Lung (tissue), 11 donors: ENCODE measurements at regions not wholly inside any gene's neighbourhood (a gene's known extent, or its start where the extent isn't known, plus 50 kb on each side); places are given as distances from the start of the nearest gene placed in this dataset.

ENCODE experiments used
- ATAC-seq: fragments of 200-7000 bp; cut with Tn5 transposase; one replicate; pipeline ENCODE4 v1.9.1; 2020; ENCODE audit warnings: moderate number of reproducible peaks; ENCODE audit not compliant: insufficient read depth, low FRiP score
- DNase-seq, 3 donors: peaks; one replicate each; pipeline ENCODE4 v3.0.0-alpha.2; 2013 to 2017
- H3K27ac ChIP-seq, 2 donors: one replicate each; pipeline ENCODE4 v1.5.1; 2013; ENCODE audit warnings: mild to moderate bottlenecking in 2 of 2, moderate library complexity in 2 of 2, control low read depth in 1 of 2, inconsistent platforms in 1 of 2, low read depth in 1 of 2, low read length in 1 of 2
- H3K27me3 ChIP-seq, 3 donors: one replicate each; pipeline ENCODE4 v1.5.1; 2013; ENCODE audit warnings: low read length in 2 of 3; ENCODE audit not compliant: control insufficient read depth in 3 of 3, insufficient read depth in 3 of 3
- H3K36me3 ChIP-seq, 4 donors: one replicate each; pipeline ENCODE4 v1.5.1; 2013; ENCODE audit warnings: low read length in 4 of 4, mild to moderate bottlenecking in 1 of 4, moderate library complexity in 1 of 4; ENCODE audit not compliant: control insufficient read depth in 4 of 4, insufficient read depth in 4 of 4
- H3K4me1 ChIP-seq, 5 donors: one replicate each; pipeline ENCODE4 v1.5.1; 2013; ENCODE audit warnings: low read length in 5 of 5, mild to moderate bottlenecking in 2 of 5, moderate library complexity in 1 of 5; ENCODE audit not compliant: control insufficient read depth in 5 of 5, insufficient read depth in 5 of 5
- H3K4me3 ChIP-seq: one replicate; pipeline ENCODE4 v1.5.1; 2013; ENCODE audit warnings: mild to moderate bottlenecking, control low read depth, moderate library complexity
- H3K9ac ChIP-seq, 2 donors: one replicate each; pipeline ENCODE4 v1.5.1; 2013; ENCODE audit warnings: low read length in 2 of 2, control low read depth in 1 of 2; ENCODE audit not compliant: insufficient read depth in 1 of 2
- H3K9me3 ChIP-seq, 4 donors: one replicate each; pipeline ENCODE4 v1.5.1; 2013; ENCODE audit warnings: low read length in 3 of 4, mild to moderate bottlenecking in 1 of 4, moderate library complexity in 1 of 4; ENCODE audit not compliant: control insufficient read depth in 4 of 4, insufficient read depth in 3 of 4
- WGBS, 2 donors: extraction: QIAGEN DNeasy Blood & Tissue Kit; methylation state at CpG; one replicate each; pipeline ENCODE4 v1.1.7; 2013; 5-methylcytosine and 5-hydroxymethylcytosine counted together
- TF ChIP-seq, protein P1 (sequence below): IDR thresholded peaks from 2 replicates; pipeline ENCODE4 v1.5.1; 2012; ENCODE audit warnings: mild to moderate bottlenecking; ENCODE audit errors: control extremely low read depth, extremely low read depth
- donor health status: control.
- donor health status: control.
- donor health status: Bipolar disorder and iron deficiency.
- donor health status: healthy.
- donor health status: DM: yes; HTN: yes; CAD: no.

DNA sequence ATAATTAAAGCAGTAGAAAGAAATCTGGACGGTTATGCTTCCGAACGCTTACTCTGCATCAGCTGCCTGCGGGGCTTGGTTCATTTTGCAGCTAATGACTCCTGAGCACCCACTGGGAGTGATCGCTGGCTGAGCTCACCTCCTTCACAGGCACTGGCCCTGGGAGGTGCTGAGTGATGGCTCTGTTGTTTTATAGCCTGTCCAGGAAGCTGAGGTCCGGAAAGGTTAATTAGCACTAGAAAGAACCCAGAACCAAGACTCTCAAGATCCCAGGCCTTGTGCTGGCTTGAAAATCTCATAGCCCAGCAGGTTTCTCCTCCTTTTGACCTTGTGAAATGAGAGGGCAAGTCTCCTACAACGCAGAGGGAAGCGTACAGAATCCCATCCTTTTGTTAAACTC, 226.2 kb downstream of the AJAP1 start:
- H3K27ac ChIP-seq = no peak overlapping the region
- WGBS, 2 donors = 50 to 63% methylated on average over 8 of the region's 8 CpGs
- H3K36me3 ChIP-seq = no peaks in the 10 kb centered on the region
- peaks cover 0 to 1% (median 0%) of the 10 kb centered on the region in 5 donors for H3K4me1 ChIP-seq
- no peak overlapping the region for H3K4me3 ChIP-seq
- H3K9ac ChIP-seq = no peak overlapping the region
- ATAC-seq = no peak
- no peak for DNase-seq
- TF ChIP-seq, protein P1, sequence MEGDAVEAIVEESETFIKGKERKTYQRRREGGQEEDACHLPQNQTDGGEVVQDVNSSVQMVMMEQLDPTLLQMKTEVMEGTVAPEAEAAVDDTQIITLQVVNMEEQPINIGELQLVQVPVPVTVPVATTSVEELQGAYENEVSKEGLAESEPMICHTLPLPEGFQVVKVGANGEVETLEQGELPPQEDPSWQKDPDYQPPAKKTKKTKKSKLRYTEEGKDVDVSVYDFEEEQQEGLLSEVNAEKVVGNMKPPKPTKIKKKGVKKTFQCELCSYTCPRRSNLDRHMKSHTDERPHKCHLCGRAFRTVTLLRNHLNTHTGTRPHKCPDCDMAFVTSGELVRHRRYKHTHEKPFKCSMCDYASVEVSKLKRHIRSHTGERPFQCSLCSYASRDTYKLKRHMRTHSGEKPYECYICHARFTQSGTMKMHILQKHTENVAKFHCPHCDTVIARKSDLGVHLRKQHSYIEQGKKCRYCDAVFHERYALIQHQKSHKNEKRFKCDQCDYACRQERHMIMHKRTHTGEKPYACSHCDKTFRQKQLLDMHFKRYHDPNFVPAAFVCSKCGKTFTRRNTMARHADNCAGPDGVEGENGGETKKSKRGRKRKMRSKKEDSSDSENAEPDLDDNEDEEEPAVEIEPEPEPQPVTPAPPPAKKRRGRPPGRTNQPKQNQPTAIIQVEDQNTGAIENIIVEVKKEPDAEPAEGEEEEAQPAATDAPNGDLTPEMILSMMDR = no peak
- H3K27me3 ChIP-seq = no peaks in the 10 kb centered on the region
- H3K9me3 ChIP-seq = peaks cover 0 to 3% (median 0%) of the 10 kb centered on the region in 4 donors

DNA sequence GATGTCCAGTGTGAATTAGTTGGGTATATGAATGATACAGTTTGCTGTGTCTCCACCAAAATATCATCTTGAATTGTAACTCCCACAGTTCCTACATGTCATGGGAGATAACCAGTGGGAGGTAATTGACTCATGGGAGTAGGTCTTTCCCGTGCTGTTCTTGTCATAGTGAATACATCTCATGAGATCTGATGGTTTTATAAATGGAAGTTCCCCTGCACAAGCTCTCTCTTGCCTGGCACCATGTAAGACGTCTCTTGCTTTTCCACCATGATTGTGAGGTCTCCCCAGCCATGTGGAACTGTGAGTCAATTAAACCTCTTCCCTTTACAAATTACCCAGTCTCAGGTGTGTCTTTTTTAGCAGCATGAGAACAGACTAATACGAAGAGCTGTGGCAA, 223.0 kb downstream of the AJAP1 start:
- no peak overlapping the region for H3K27ac ChIP-seq
- ATAC-seq = no peak
- 76 to 83% methylated on average over 3 of the region's 3 CpGs for WGBS, 2 donors

DNA sequence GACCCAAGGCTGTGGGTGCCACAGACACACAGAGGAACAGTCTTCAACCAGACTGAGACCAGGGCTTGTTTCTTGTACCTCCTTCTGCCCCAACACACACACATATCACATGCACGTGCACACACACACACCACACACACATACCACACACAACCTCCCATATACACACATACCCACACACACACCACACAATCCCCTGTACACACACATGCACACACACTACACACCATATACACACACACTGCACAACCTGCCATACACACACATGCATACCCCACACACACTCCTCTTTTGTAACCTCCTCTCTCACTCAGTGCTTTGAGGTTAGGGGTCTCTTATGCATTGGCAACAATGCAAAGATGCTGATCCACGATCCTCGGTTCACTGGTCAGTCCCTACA, 217.0 kb downstream of the AJAP1 start:
- ATAC-seq (no peak), DNase-seq (no peak)
- Histone ChIP-seq H3K4me3 (no peak overlapping the region), H3K9ac (no peak overlapping the region), H3K27ac (no peak overlapping the region), H3K36me3 (no peaks in the 10 kb centered on the region), H3K4me1 (no peaks in the 10 kb centered on the region), H3K9me3 (peaks cover 0 to 7% (median 0%) of the 10 kb centered on the region in 4 donors), H3K27me3 (no peaks in the 10 kb centered on the region)
- TF ChIP-seq, protein P1 = no peak
- 79 to 85% methylated on average over 3 of the region's 3 CpGs for WGBS, 2 donors

More for the DNA sequence above, 223.0 kb downstream of the AJAP1 start:
- Histone ChIP-seq H3K27me3 (no peaks in the 10 kb centered on the region), H3K4me3 (no peak overlapping the region), H3K4me1 (peaks cover 0 to 1% (median 0%) of the 10 kb centered on the region in 5 donors), H3K36me3 (no peaks in the 10 kb centered on the region), H3K9me3 (peaks cover 0 to 3% (median 0%) of the 10 kb centered on the region in 4 donors), H3K9ac (no peak overlapping the region)
- TF ChIP-seq, protein P1 = no peak
- no peak for DNase-seq

DNA sequence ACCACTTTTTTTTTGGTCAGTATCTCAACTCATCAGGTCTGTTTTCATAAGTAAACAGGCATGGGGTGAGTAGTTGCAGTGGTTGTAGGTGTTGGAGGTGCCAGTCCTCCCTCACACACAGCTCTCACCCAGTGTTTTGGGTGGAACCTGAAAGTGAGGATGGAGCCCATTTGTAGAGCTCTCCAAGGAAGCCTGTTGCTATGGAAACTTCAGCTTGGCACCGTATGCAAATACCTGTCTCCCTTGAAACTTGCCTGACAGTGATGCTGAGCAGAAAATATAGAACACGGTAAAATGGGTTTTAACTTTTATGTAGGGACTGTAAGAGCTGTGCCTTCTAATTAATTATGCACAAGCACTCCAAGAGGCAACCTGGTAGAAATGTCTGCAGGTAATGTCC, 214.1 kb downstream of the AJAP1 start:
- H3K4me3 ChIP-seq = no peak overlapping the region
- ATAC-seq (no peak), DNase-seq (no peak)
- 63 to 77% methylated on average over 2 of the region's 2 CpGs for WGBS, 2 donors
- no peaks in the 10 kb centered on the region for H3K36me3 ChIP-seq
- H3K9me3 ChIP-seq = peaks cover 0 to 7% (median 0%) of the 10 kb centered on the region in 4 donors
- TF ChIP-seq, protein P1 = no peak
- H3K27ac ChIP-seq = no peak overlapping the region
- no peaks in the 10 kb centered on the region for H3K27me3 ChIP-seq
- H3K4me1 ChIP-seq = no peaks in the 10 kb centered on the region
- no peak overlapping the region for H3K9ac ChIP-seq
